DMS 273 treated with DMSO at 0.1 percent for 48 hours (cell line): ENCODE measurements at regions not wholly inside any gene's neighbourhood (a gene's known extent, or its start where the extent isn't known, plus 50 kb on each side); places are given as distances from the start of the nearest gene placed in this dataset.

Experiments
- DNase-seq: peaks from one replicate; lab custom pipeline; 2025; lab: John Stamatoyannopoulos, UW

DNA sequence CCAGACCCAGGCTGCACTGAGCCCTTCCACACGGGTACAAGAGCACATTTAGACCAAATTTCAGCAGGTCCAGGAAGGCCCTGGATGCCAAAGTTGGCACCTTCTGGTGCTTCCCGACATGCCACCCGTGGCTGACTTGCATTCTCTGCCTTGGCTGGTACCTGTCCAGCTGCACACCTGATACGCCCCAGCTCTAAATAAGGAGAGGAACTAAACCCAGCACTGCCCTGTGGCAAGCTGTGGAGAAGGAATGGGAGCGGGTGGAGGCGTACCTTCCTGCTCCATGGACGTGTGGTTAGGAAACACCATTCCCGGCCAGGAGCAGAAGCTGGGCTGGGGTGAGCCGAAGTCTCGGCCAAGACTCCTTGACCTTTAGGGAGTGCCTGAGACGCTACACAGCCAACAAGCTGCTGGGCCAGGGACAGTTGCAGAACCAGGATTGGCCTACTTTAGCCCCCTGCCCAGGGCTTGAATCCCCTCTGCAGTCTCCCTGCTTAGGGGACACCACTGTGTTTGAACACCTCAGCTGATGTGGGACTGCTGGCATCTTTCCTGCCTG, 86.5 kb upstream of the TAF1B start:
- DNase-seq = no peak

DNA sequence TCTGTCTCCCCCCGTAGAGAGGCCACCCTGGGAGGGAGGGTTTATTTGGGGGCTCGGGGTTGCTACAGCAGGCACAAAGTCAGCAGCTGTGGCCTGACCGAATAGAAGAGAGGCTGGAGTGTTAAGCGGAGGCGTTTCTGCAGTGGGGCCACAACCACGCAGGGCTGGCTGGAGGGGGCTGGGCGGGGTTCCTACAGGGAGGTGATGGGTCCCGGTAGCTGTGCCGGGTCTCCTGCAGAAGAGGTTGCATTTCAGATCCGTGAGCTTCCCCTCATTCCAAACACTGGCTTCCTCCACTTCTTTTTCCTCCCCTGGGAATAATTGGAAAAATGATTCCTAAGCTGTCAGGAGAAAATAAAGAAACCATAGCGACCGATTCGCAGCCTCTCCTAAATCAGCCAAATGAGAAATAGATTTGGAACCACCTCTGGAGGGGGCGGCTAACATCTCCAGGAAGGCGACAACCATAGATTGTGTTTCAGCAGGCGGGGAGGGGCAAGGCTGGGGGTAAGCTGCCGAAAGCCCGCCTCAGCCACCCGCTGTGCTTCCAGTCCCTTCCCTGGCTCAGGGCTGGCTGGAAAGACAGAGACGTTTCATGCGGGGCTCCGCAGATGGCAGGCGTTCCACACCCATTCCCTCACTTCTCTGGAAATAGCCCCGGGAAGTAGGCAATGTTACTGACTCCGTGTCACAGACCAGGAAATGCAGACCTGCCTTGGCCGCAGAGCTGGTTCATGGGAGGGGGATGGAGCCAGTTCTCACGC, 85.6 kb upstream of the TAF1B start:
- DNase-seq = peak; percentile 23

DNA sequence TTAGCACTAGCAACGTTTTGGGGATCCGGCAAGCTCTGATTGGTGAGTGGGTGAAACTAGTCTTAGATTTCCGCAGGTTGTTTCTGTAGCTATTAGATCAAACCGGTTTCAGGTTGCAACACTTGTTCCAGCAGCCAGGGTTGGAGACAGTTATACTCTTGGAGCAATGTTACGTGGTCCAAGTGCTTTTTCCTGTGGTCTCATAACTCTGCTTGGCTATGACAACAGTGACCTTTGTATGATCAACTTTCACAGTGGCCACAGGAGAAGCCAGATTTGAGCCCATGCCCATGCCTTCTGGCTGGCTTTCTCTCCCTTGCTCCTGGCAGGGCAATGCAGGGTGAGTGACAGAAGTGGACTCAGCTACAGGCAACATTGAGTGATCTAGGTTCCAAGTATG, 84.5 kb upstream of the TAF1B start:
- no peak for DNase-seq

- no peak for DNase-seq
Observed at GRCh38 chr2:9760069-9760901, 83.0 kb upstream of the TAF1B start.

- DNase-seq = no peak
Observed at GRCh38 chr2:9760902-9761228, 82.4 kb upstream of the TAF1B start.

DNA sequence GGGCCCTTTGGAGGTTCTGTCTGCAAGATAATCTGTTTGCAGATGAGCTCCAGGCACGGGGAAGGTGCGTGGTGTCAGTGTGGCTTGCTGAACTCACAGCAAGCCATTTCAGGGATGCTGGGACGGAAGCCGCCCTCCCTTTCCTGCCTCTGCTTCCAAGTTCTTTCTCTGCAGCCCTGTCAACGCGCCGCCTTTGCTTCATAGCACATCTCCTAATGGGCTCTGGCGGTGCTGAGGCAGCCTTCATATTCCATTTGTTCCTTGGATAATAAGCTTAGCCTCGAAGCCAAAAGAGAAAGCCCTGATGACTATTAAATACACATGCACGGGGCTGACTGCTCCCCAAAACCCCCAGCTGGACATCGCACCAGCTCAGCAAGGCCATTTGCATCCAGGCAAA, 81.7 kb upstream of the TAF1B start:
- no peak for DNase-seq

DNA sequence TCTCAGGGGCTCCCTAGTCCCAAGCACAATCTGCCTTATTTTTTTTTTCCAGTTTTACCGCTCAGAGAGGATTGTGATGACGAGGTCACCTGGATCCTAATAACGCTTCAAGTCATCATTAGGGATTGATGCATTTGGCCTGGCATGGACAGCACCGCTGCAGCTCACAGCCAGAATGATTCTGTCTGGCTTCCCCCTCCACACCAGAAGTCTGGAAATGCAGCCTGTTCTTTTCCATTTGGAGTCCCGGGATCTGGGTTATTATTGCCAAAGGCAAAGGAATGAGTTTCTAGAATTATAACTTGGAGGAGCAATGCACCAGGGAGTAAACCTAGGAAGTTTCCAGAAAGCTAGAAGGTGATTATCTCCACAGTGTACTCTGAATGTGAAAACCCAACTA, 81.1 kb upstream of the TAF1B start:
- no peak for DNase-seq

DNA sequence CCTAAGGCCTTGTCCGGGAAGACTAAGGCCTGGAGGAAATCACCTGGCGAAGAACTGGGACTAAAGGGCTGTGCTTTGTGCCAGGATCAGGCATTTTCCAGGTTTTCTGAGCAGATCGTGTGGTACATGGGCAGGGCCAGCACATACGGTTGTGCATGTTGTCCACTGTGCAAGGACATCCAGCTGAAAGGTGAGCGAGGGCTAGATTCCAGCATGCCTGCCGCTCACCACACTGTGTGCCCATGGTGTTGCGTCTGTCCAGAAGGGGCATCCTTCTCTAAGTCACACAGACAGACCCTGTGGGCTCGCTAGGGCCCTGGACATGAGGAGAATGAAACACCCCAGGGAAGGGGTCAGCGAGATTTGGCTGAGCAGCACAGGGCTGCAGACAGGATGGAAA, 80.3 kb upstream of the TAF1B start:
- DNase-seq = no peak

DNA sequence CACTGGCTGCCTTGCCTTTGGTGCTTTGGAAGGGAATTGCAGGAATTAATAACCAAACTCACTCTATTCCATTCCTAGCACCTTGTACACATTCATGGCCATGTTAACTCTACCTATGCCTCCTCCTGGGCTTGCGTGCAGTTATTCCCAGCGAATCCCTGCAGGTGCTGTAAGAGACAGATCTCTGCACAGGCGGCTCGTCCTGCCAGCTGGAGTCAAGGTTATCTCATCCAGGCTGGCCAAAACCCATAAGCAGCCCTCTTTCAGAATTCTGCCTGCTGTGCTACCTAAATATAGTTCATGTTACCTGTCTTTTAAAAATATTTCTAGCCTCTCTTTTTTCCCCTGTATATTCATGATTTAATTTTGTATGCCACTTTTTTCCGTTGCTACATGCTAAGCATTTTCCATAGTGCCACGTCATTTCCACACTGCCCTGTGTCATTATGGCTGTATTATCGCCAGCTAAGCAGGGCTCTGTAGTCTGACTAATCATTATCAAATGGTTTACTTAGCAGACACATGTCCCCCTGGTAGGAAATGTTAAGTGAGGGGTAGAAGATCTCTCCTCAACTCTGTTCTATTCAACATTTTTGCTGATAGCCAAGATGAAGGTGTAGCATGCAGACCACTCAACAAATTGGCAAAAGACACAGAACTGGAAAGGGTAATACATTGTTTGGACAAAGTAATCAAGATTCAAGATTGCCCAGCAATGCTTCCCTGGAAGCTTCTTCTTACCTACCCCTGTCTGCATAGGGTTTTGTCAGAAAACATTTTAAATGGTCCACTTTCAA, 79.7 kb upstream of the TAF1B start:
- no peak for DNase-seq

- DNase-seq = no peak
Observed at GRCh38 chr2:9764153-9764778, 79.0 kb upstream of the TAF1B start.

GRCh38 chr2:9765611-9766531, 77.4 kb upstream of the TAF1B start:
- no peak for DNase-seq

DNA sequence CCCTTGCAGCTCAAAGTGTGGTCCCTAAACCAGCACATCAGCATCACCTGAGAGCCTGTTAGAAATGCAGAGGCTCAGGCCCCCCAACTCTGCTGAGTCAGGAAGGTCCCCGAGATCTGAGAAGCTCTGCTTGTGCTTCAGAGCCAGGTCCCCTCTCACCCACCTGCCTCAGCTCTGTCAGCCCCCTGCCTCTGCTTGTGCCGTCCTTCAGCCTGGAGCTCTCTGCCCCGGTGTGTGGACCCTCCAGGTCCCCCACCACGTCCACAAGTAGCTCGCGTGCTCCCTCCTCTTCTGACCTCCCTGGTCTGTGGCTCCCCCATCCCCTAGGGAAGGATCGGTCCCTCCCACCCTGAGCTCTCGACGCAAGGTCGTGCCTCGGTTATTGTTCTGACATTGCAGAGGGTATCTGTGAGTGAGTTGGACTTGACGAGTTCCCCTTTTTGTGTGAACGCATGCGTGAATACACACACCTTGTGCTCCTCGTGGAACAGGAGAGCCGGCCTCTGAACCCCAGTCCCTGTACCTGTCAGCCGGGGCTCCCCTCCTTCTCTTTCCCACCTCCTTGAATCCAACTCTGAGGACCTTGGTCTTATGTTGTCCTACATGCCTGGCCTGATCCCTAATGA, 75.5 kb upstream of the TAF1B start:
- DNase-seq = no peak

DNA sequence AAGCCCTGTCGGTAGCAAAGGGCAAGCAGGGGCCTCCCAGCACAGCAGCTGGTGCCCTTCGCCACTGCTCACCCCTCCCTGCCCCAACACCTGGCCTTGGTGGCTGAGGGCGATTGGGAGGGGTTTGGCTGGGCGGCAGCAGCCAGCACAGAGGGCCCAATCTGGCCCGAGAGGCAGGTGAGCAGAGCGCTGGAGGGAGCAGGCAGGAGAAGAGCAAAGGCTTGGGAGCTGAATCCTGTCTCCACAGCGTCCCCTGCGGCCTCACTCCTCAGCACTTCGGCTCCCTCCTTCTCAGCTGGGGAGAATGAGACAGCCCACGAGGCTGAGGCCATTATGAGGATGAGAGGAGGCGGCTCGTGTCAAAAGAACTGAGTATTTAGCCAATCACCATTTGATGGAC, 74.9 kb upstream of the TAF1B start:
- no peak for DNase-seq

DNA sequence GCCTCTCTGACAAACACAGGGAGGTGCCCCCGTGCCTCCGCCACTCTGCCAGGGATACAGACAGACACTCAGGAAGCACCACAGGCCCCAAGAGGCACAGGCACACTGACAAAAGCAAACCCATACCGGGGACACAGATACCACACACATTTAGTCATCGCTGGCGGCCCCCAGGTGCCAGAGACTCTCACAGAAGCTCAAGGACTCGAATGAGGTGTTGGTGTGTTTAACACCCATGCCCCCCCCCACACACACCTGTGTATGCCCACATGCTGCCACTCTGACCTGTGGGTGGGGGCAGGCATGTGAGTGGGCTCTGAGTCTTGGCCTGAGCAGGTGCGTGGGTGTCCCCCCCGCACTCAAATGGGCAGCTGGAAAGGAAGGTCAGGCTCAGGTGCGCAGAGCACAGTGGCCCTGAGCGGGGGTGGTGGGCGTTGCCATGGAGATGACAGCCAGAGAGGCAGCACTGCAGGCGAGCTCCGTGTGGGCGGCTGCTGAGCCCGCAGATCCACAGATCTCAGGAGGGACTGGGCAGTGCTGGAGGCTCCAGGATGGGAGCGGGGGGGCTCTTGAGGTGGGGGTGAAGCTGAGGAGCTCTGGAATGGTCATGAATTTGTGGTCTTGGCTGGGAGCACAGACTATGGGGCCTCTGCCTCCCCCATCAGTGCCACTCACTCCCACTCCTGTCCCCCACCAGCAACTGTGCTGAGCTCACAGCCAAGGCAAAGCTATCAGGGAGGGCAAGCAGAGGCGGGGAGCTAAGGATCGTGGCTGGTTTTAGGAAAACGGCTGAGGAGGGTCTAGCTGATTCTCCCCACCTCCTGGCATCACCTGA, 73.9 kb upstream of the TAF1B start:
- no peak for DNase-seq

DNA sequence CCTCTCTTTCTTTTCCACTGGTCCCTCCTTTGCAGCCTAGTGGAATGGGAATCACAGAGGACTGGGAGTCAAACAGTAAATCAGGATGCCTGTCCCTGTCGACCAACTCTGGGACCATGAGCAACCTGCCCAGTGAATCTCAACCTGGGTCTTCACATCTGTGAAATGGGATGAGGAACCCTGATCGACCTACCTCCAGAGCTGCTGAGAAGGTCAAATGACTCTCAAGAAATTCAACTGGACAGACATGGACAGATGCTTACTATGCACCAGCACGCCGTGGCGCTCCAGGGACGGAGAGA, 73.3 kb upstream of the TAF1B start:
- no peak for DNase-seq

- peak; percentile 77 for DNase-seq
Observed at GRCh38 chr2:9770308-9771100, 72.8 kb upstream of the TAF1B start.

DNA sequence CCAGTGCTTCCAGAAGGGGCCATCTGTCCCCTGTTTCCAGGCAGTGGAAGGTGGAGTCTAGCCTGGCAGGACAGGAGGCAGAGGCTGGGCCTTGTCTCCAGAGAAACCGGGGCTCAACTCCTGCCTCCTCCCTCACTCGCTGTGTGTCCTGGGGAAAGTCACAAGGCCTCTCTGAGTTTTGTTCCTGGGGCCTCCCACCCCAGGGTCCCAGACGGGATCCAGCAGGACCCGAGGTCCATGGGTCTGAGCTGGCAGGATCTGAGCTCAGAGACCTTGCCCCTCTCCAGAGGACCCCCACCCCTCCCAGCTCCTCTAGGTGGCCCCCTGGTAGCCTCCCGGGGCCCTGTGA, 72.2 kb upstream of the TAF1B start:
- DNase-seq = no peak

- no peak for DNase-seq
Observed at GRCh38 chr2:9771481-9772017, 71.7 kb upstream of the TAF1B start.
